ENCODE measurements at regions not wholly inside any gene's neighbourhood (a gene's known extent, or its start where the extent isn't known, plus 50 kb on each side); places are given as distances from the start of the nearest gene placed in this dataset.

DNA sequence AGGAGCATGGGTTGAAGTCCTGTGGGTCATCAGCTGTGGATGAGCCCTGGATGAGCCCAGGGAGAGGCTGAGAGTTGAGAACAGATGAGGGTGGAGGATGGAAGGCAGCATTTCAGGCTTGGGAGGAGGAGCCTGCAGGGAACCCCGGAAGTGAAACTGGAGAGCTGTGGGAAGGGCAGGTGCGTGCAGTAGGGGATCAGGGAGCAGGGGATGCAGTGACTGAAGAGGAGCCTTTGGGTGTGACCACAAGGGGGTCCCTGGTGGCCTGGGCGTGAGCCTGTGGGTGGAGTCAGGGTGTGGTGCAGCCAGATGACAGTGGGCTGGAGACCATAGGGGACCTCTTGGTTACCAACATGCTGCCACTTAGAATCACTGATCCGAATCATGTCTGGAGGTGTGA lies 115.5 kb downstream of the PAPOLA start:
- DNase-seq = no peak

- DNase-seq = no peak
Observed at GRCh38 chr14:96622926-96623325, 120.7 kb downstream of the PAPOLA start.

- DNase-seq = no peak
Observed at GRCh38 chr14:96623676-96624484, 121.7 kb downstream of the PAPOLA start.

DNA sequence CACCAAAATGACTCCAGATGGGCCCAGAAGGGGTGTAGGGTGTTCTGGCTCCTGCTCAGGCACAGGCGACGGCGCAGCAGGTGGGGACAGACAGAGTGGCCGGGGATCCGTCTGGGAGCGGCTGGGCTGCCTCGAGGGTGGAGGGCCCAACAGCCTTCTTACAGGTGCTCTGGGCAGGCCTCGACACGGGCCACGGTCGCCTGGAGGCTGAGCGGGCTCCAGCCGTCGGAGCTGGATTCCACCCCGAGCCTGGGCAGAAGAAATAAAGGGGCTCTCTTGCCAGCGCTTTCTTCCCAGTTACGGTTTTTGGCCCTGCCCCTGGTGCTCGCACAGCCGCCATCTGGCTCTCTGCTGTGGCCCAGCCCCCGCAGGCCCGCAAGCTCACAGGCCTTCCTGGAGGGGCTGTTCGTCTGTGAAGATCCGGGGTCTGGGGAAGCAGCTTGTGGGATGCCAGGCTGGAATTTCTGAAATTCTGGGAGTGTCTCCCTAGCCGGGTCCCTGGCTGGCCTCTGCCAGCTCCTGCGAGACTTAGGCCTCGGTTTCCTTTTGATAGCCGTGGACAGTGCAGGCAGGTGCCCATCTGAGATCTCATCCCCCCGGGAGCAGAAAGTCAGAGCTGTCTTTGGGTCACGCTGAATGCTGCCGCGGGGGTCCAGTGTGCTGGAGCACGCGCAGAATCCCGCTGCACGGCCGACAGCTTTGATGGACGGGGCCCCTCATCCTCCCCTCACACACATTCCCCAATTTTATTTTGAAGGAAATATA lies 122.7 kb downstream of the PAPOLA start:
- DNase-seq = no peak

DNA sequence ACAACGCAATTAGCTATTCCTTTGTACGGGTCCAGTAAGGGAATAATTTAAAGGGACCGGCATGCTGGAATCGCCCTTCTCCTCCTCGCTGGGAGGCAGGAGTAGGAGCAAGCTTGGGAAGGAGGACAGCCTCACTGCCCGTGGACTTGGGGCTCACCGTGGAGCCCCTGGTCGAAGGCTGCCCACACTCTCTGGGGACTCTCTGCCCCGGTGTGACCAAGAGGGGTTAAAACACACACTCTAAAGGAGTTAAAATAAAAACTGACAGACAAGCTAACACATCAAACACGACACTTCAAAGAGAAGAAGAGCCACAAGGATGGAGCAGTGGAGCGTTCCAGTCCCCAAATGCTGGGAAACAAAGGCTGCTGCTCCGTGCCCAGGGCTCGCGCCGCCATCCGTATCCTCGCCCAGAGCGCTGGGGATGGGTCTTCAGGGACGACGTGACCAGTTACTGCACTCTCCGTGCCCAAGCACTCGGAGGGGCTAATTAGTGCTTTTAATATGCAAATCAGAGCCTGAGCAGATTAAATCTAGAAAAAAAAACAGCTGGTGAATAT lies 123.3 kb downstream of the PAPOLA start:
- no peak for DNase-seq

DNA sequence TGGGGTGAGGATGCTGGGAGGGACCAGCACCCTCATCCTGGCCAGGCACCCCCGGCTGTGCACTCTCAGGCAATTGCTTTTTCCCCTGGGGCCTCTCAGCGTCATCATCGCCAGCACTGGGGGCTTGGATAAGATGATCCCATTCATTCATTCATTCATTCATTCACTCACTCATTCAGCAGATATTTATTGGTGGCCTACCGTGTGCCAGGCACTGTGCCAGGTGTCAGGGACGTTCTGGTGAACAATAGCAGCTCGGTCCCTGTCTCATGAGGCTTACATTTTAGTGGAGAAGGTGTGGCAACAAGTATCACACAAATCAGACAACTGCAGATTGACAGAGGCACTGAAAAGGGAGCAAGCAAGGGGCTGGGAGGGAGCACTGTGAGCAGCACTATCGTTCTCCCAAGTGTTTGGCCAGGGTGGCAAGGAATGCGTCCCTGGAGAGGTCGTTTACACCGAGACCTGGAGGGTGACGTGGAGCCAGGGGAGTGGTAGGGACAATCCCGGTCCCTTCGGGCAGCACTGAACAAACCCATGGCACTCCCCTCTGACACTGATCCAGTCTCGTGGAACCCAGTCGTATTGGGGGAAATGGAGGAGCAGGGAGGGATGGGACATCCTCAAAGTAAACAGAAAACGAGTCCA lies 124.1 kb downstream of the PAPOLA start:
- no peak for DNase-seq

DNA sequence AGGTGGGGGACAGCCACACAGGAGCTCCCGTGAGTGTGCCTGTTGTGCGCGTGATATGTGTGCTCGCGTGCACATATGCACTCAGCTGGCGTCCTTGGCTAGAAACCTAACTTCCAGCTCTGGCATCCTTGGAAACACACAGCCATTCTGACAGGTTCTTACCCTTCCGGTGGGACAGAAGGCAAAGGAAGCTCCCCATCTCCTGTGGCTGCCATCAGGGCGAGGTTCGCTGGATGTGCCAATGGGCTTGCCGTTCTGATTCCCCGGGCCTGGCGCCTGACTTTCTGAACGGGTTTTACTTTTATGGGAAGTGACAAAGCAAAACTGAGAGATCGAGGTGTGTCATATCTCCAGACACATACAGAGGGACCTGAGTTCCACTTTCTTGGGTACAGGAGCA lies 124.7 kb downstream of the PAPOLA start:
- no peak for DNase-seq

- DNase-seq = no peak
Observed at GRCh38 chr14:96627386-96627785, 125.2 kb downstream of the PAPOLA start.

GRCh38 chr14:96627811-96628775 lies 125.9 kb downstream of the PAPOLA start:
- DNase-seq = no peak

GRCh38 chr14:96629082-96629481 lies 126.9 kb downstream of the PAPOLA start:
- DNase-seq = no peak

DNA sequence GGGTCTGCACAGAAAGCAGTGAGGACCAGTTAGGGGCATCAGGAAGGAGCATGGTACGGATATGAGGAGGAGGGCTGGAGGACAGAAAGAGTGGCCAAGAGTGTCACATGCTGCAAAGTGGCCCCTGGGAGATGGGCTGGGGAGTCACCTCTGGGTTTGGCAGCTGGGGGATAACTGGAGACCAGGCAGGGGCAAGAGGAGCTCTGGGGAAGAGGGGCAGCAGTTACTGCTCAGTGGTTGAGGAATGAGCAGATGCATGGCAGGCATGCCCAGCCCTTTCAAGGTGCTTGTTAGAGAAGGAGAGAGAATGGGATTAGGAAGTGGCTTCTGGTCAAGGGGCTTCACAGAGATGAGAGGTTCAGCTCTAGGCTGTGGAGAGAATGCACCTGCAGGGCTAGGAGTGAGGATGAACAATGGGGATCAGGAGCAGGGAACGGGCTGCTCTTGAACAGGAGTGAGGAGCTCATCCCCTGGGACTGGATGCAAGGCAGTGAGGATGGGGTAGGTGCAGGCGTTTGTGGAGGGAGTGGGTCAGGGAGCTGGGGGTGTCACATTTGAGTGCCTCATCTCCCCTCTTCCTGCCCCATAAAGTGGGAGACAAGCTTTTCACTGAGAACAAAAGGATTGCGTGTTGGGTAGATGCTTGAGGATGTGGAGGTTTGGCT lies 127.5 kb downstream of the PAPOLA start:
- DNase-seq = no peak

- no peak for DNase-seq
Observed at GRCh38 chr14:96630281-96630680, 128.1 kb downstream of the PAPOLA start.

GRCh38 chr14:96631030-96631429 lies 128.8 kb downstream of the PAPOLA start:
- DNase-seq = no peak

- peak; percentile 10 for DNase-seq
Observed at GRCh38 chr14:96631621-96632362, 129.6 kb downstream of the PAPOLA start.

GRCh38 chr14:96632363-96632758 lies 130.2 kb downstream of the PAPOLA start:
- DNase-seq = no peak

- no peak for DNase-seq
Observed at GRCh38 chr14:96633096-96633495, 130.9 kb downstream of the PAPOLA start.

GRCh38 chr14:96634481-96634880 lies 132.3 kb downstream of the PAPOLA start:
- DNase-seq = no peak

GRCh38 chr14:96634896-96635295 lies 132.7 kb downstream of the PAPOLA start:
- no peak for DNase-seq

DNA sequence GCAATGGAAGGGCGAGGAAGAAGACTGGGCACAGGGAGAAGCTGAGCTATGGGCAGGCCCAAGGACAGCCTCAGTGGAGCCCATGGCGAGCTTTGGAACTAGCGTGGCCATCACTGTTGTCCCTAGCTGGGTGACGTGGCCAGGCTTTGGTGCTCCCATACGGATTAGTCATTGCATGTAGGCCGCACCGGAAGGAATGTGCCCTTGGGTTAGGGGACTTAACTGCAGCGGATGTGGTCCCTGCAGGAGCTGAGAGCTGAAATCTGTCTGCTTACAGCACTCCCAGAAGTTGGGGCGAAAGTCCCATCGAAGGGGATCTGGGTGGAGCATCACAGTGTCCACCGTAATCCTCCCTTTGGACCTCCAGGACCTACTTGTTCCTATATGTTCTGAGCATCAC lies 133.7 kb downstream of the PAPOLA start:
- no peak for DNase-seq

GRCh38 chr14:96637521-96637920 lies 135.3 kb downstream of the PAPOLA start:
- DNase-seq = no peak

Data from MV-4-11 (cell line).